Mucosa of rectum (tissue), 2 donors: ENCODE measurements at regions not wholly inside any gene's neighbourhood (a gene's known extent, or its start where the extent isn't known, plus 50 kb on each side); places are given as distances from the start of the nearest gene placed in this dataset.
"Not testable (repeated sequence)": the region's sequence is repeated elsewhere in the genome, so short reads cannot be mapped to it uniquely, and the experiment has no call there.

ENCODE experiments used
- H3K27ac ChIP-seq, 2 donors: one replicate each; pipeline ENCODE4 v1.7.0; 2013; ENCODE audit warnings: inconsistent platforms in 2 of 2, low read depth in 2 of 2, low read length in 2 of 2
- H3K27me3 ChIP-seq, 2 donors: one replicate each; pipeline ENCODE4 v1.7.0; 2013; ENCODE audit warnings: low read length in 2 of 2; ENCODE audit not compliant: control insufficient read depth in 2 of 2, insufficient read depth in 2 of 2
- H3K36me3 ChIP-seq, 2 donors: one replicate each; pipeline ENCODE4 v1.7.0; 2013; ENCODE audit warnings: low read length in 2 of 2; ENCODE audit not compliant: control insufficient read depth in 2 of 2, insufficient read depth in 2 of 2
- H3K4me1 ChIP-seq, 2 donors: one replicate each; pipeline ENCODE4 v1.7.0; 2013; ENCODE audit warnings: low read length in 2 of 2, mild to moderate bottlenecking in 1 of 2; ENCODE audit not compliant: control insufficient read depth in 2 of 2, insufficient read depth in 2 of 2
- H3K4me3 ChIP-seq, 2 donors: one replicate each; pipeline ENCODE4 v1.7.0; 2013; ENCODE audit warnings: low read length in 2 of 2
- H3K9ac ChIP-seq, 2 donors: one replicate each; pipeline ENCODE4 v1.7.0; 2013; ENCODE audit warnings: low read length in 2 of 2, low read depth in 1 of 2, mild to moderate bottlenecking in 1 of 2
- H3K9me3 ChIP-seq, 2 donors: one replicate each; pipeline ENCODE4 v1.7.0; 2013; ENCODE audit warnings: low read length in 2 of 2; ENCODE audit not compliant: control insufficient read depth in 2 of 2
- donor health status: healthy.
- donor health status: Normal muscosa, but diverticular disease.

GRCh38 chr5:39533749-39534148 is 109.0 kb upstream of the DAB2 start:
- no peak overlapping the region for H3K9ac ChIP-seq
- H3K27ac ChIP-seq: no peak overlapping the region
- no peaks in the 10 kb centered on the region for H3K27me3 ChIP-seq
- H3K36me3 ChIP-seq: no peaks in the 10 kb centered on the region
- peaks cover 0 to 6% of the 10 kb centered on the region in 2 donors for H3K4me1 ChIP-seq
- no peaks in the 10 kb centered on the region for H3K9me3 ChIP-seq
- H3K4me3 ChIP-seq: no peak overlapping the region

GRCh38 chr5:39532511-39532910 is 107.7 kb upstream of the DAB2 start:
- H3K27me3 ChIP-seq: no peaks in the 10 kb centered on the region
- H3K9ac ChIP-seq: no peak overlapping the region
- H3K4me3 ChIP-seq: no peak overlapping the region
- peaks cover 0 to 6% of the 10 kb centered on the region in 2 donors for H3K4me1 ChIP-seq
- H3K36me3 ChIP-seq: no peaks in the 10 kb centered on the region
- H3K9me3 ChIP-seq: no peaks in the 10 kb centered on the region
- H3K27ac ChIP-seq: no peak overlapping the region

GRCh38 chr5:39531306-39531705 is 106.5 kb upstream of the DAB2 start:
- H3K27ac ChIP-seq: no peak overlapping the region

GRCh38 chr5:39526914-39527477 is 102.2 kb upstream of the DAB2 start:
- Histone ChIP-seq H3K4me1 (peaks cover 3 to 18% of the 10 kb centered on the region in 2 donors), H3K27me3 (no peaks in the 10 kb centered on the region), H3K36me3 (no peaks in the 10 kb centered on the region), H3K4me3 (peak overlapping the region in 1 of 2 donors; percentile 15), H3K9ac (peak overlapping the region in 1 of 2 donors; percentile 5), H3K9me3 (no peaks in the 10 kb centered on the region), H3K27ac (peak overlapping the region; percentile 65 to 69)

More at GRCh38 chr5:39531306-39531705, 106.5 kb upstream of the DAB2 start:
- H3K9me3 ChIP-seq: no peaks in the 10 kb centered on the region
- peaks cover 3 to 17% of the 10 kb centered on the region in 2 donors for H3K4me1 ChIP-seq
- H3K9ac ChIP-seq: no peak overlapping the region
- no peak overlapping the region for H3K4me3 ChIP-seq
- H3K27me3 ChIP-seq: no peaks in the 10 kb centered on the region
- H3K36me3 ChIP-seq: no peaks in the 10 kb centered on the region

GRCh38 chr5:39525781-39526180 is 101.0 kb upstream of the DAB2 start:
- not testable (repeated sequence) for H3K9ac ChIP-seq, H3K27me3 ChIP-seq, H3K36me3 ChIP-seq, H3K9me3 ChIP-seq, H3K4me3 ChIP-seq
- H3K27ac ChIP-seq: peak overlapping the region; percentile 35 to 69
- H3K4me1 ChIP-seq: peaks cover 3 to 13% of the 10 kb centered on the region in 2 donors

GRCh38 chr5:39525271-39525670 is 100.5 kb upstream of the DAB2 start:
- peaks cover 3 to 13% of the 10 kb centered on the region in 2 donors for H3K4me1 ChIP-seq
- peak overlapping the region in 1 of 2 donors; percentile 35 for H3K27ac ChIP-seq
- no peak overlapping the region for H3K9ac ChIP-seq
- H3K36me3 ChIP-seq: no peaks in the 10 kb centered on the region
- no peaks in the 10 kb centered on the region for H3K27me3 ChIP-seq
- H3K9me3 ChIP-seq: peaks cover 0 to 3% of the 10 kb centered on the region in 2 donors
- no peak overlapping the region for H3K4me3 ChIP-seq

- Histone ChIP-seq H3K9me3 (peaks cover 0 to 3% of the 10 kb centered on the region in 2 donors), H3K4me3 (no peak overlapping the region), H3K36me3 (no peaks in the 10 kb centered on the region), H3K4me1 (peaks cover 3 to 13% of the 10 kb centered on the region in 2 donors), H3K9ac (no peak overlapping the region), H3K27me3 (no peaks in the 10 kb centered on the region), H3K27ac (no peak overlapping the region)
These were observed 99.0 kb upstream of the DAB2 start for GRCh38 chr5:39523821-39524220.

- peaks cover 3 to 8% of the 10 kb centered on the region in 2 donors for H3K4me1 ChIP-seq
- H3K27ac ChIP-seq: no peak overlapping the region
- H3K9ac ChIP-seq: no peak overlapping the region
- H3K27me3 ChIP-seq: no peaks in the 10 kb centered on the region
- no peak overlapping the region for H3K4me3 ChIP-seq
- H3K9me3 ChIP-seq: peaks cover 0 to 3% of the 10 kb centered on the region in 2 donors
- H3K36me3 ChIP-seq: no peaks in the 10 kb centered on the region
These were observed 97.3 kb upstream of the DAB2 start for GRCh38 chr5:39521940-39522590.

- Histone ChIP-seq H3K27ac (no peak overlapping the region), H3K4me3 (no peak overlapping the region), H3K36me3 (no peaks in the 10 kb centered on the region), H3K27me3 (no peaks in the 10 kb centered on the region), H3K9ac (no peak overlapping the region), H3K9me3 (peaks cover 0 to 3% of the 10 kb centered on the region in 2 donors), H3K4me1 (peaks cover 0 to 1% of the 10 kb centered on the region in 2 donors)
These were observed 96.5 kb upstream of the DAB2 start for GRCh38 chr5:39521098-39521860.

- peaks cover 0 to 3% of the 10 kb centered on the region in 2 donors for H3K9me3 ChIP-seq
- no peaks in the 10 kb centered on the region for H3K4me1 ChIP-seq
- no peak overlapping the region for H3K9ac ChIP-seq
- H3K27ac ChIP-seq: peak overlapping the region; percentile 13 to 41
- H3K36me3 ChIP-seq: no peaks in the 10 kb centered on the region
- H3K27me3 ChIP-seq: no peaks in the 10 kb centered on the region
- no peak overlapping the region for H3K4me3 ChIP-seq
These were observed 95.4 kb upstream of the DAB2 start for GRCh38 chr5:39520232-39520572.
